ENCODE measurements at regions not wholly inside any gene's neighbourhood (a gene's known extent, or its start where the extent isn't known, plus 50 kb on each side); places are given as distances from the start of the nearest gene placed in this dataset.

DNA sequence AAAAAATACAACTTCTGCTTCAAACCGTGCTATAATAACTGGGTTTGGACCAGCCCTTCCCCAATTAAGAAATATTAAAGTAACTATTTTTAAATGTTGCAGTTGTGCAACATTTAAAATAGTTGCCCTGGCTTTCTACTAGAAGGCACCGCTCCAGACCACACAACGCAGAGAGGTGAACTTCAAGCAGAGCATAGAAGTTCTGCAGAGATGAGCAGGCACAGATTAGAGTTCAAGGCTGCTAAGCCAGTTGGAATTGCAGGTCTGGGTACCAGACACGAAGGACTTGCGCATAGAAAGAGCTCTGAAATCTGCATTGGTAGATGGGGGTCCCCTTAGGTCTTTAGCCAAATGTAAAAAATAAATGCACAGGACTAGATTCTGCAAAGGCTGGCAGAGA, 58.7 kb upstream of the GALNT10 start:
- no peaks in the 10 kb centered on the region for H3K79me2 ChIP-seq (ENCODE audit: control insufficient read depth, insufficient read depth, low read length)
- H3K9me3 Mint-ChIP-seq (ENCODE audit: insufficient read depth) = no peaks in the 10 kb centered on the region
- no peaks in the 10 kb centered on the region for H4K20me1 ChIP-seq (ENCODE audit: control insufficient read depth, insufficient read depth, low read length, poor library complexity, severe bottlenecking)
- intact Hi-C loops (cut with micrococcal nuclease) = no loop called here
- H3K27me3 ChIP-seq (replicated peaks in 1 of 4; ENCODE audit: control extremely low read depth in 1 of 4, control insufficient read depth in 3 of 4, insufficient read depth in 4 of 4, low read length in 3 of 4) = no peaks in the 10 kb centered on the region
- DNase-seq = no peak
- H2AFZ ChIP-seq (ENCODE audit: insufficient read depth, low read depth, low read length, poor library complexity, severe bottlenecking) = no peak overlapping the region
- H3K4me3 ChIP-seq (ENCODE audit: control extremely low read depth in 1 of 5, extremely low read depth in 1 of 5, insufficient read depth in 1 of 5, low read depth in 2 of 5, low read length in 4 of 5) = no peak overlapping the region
- 91% methylated on average over 3 of the region's 5 CpGs for WGBS (ENCODE audit: insufficient coverage)
- H3K27ac Mint-ChIP-seq = no peak overlapping the region
- no peak for TF ChIP-seq CTCF (IDR thresholded peaks at IDR 0.05)
- TF ChIP-seq EZH2 (IDR thresholded peaks at IDR 0.05; ENCODE audit: borderline replicate concordance, insufficient read depth, low read depth, low read length, poor library complexity, severe bottlenecking) = no peak
- H3K27ac ChIP-seq (ENCODE audit: low read length in 2 of 2) = no peak overlapping the region
- H3K9ac ChIP-seq (ENCODE audit: low read length) = no peak overlapping the region
- no peaks in the 10 kb centered on the region for H3K4me1 Mint-ChIP-seq
- peaks cover 12% of the 10 kb centered on the region for H3K27me3 Mint-ChIP-seq
- POLR2A ChIA-PET = no interaction called here
- CTCF ChIA-PET = no interaction called here
- H3K36me3 ChIP-seq (replicated peaks in 1 of 2; ENCODE audit: control extremely low read depth in 1 of 2, control insufficient read depth in 1 of 2, extremely low read depth in 1 of 2, insufficient read depth in 2 of 2, low read length in 1 of 2) = no peaks in the 10 kb centered on the region
- H3K4me1 ChIP-seq (ENCODE audit: control insufficient read depth in 2 of 2, insufficient read depth in 2 of 2, low read length in 2 of 2) = no peaks in the 10 kb centered on the region
- H3K4me2 ChIP-seq (replicated peaks; ENCODE audit: low read depth, low read length, poor library complexity, severe bottlenecking) = no peak overlapping the region
- no peak overlapping the region for H3K4me3 Mint-ChIP-seq
- H3K9me3 ChIP-seq (ENCODE audit: control extremely low read depth in 1 of 3, control insufficient read depth in 2 of 3, insufficient read depth in 1 of 3, low read length in 2 of 3) = peaks cover 0 to 3% (median 0%) of the 10 kb centered on the region in 3 donors
- no peak for ATAC-seq (ENCODE audit: low read depth)

GRCh38 chr5:154132718-154133307, 57.7 kb upstream of the GALNT10 start:
- no peaks in the 10 kb centered on the region for H3K4me1 Mint-ChIP-seq
- H4K20me1 ChIP-seq (ENCODE audit: control insufficient read depth, insufficient read depth, low read length, poor library complexity, severe bottlenecking) = no peaks in the 10 kb centered on the region
- H3K4me3 ChIP-seq (ENCODE audit: control extremely low read depth in 1 of 5, extremely low read depth in 1 of 5, insufficient read depth in 1 of 5, low read depth in 2 of 5, low read length in 4 of 5) = no peak overlapping the region
- no peak overlapping the region for H3K27ac Mint-ChIP-seq
- H3K27ac ChIP-seq (ENCODE audit: low read length in 2 of 2) = no peak overlapping the region
- no peak overlapping the region for H3K9ac ChIP-seq (ENCODE audit: low read length)
- H3K4me1 ChIP-seq (ENCODE audit: control insufficient read depth in 2 of 2, insufficient read depth in 2 of 2, low read length in 2 of 2) = no peaks in the 10 kb centered on the region
- no peaks in the 10 kb centered on the region for H3K36me3 ChIP-seq (replicated peaks in 1 of 2; ENCODE audit: control extremely low read depth in 1 of 2, control insufficient read depth in 1 of 2, extremely low read depth in 1 of 2, insufficient read depth in 2 of 2, low read length in 1 of 2)
- no peak overlapping the region for H3K4me2 ChIP-seq (replicated peaks; ENCODE audit: low read depth, low read length, poor library complexity, severe bottlenecking)
- intact Hi-C loops (cut with micrococcal nuclease) = no loop called here
- no peak for DNase-seq
- H3K27me3 Mint-ChIP-seq = peaks cover 11% of the 10 kb centered on the region
- ChIA-PET POLR2A (no interaction called here), CTCF (no interaction called here)
- no peak overlapping the region for H3K4me3 Mint-ChIP-seq
- TF ChIP-seq CTCF (IDR thresholded peaks at IDR 0.05) (no peak), EZH2 (IDR thresholded peaks at IDR 0.05; ENCODE audit: borderline replicate concordance, insufficient read depth, low read depth, low read length, poor library complexity, severe bottlenecking) (no peak)
- no peaks in the 10 kb centered on the region for H3K79me2 ChIP-seq (ENCODE audit: control insufficient read depth, insufficient read depth, low read length)
- no peak for ATAC-seq (ENCODE audit: low read depth)
- no peaks in the 10 kb centered on the region for H3K27me3 ChIP-seq (replicated peaks in 1 of 4; ENCODE audit: control extremely low read depth in 1 of 4, control insufficient read depth in 3 of 4, insufficient read depth in 4 of 4, low read length in 3 of 4)
- H2AFZ ChIP-seq (ENCODE audit: insufficient read depth, low read depth, low read length, poor library complexity, severe bottlenecking) = no peak overlapping the region
- peaks cover 0 to 3% (median 0%) of the 10 kb centered on the region in 3 donors for H3K9me3 ChIP-seq (ENCODE audit: control extremely low read depth in 1 of 3, control insufficient read depth in 2 of 3, insufficient read depth in 1 of 3, low read length in 2 of 3)
- 75% methylated on average over 5 of the region's 6 CpGs for WGBS (ENCODE audit: insufficient coverage)
- H3K9me3 Mint-ChIP-seq (ENCODE audit: insufficient read depth) = no peaks in the 10 kb centered on the region

Measured in B cell (primary cell).